ENCODE measurements at regions not wholly inside any gene's neighbourhood (a gene's known extent, or its start where the extent isn't known, plus 50 kb on each side); places are given as distances from the start of the nearest gene placed in this dataset.

DNA sequence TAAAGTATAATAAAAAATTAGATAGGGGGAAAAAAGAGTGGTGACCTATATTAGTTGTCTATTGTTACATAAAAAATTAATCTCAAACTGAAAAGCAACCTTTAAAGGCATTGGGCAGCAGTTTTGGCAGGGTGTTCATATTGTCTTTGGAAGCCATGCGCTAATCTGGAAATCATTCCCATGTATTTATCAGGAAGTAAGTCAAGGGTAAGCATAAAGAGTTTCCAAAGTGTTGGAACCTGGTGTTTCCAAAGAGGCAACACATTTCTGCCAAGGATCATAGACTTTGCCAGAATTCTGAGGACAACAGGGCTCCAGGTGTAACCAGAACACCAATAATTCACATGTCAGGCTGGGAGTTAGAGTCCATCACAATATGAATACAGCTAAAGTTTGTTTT, 55.7 kb upstream of the EGFR start:
- no peak for DNase-seq

DNA sequence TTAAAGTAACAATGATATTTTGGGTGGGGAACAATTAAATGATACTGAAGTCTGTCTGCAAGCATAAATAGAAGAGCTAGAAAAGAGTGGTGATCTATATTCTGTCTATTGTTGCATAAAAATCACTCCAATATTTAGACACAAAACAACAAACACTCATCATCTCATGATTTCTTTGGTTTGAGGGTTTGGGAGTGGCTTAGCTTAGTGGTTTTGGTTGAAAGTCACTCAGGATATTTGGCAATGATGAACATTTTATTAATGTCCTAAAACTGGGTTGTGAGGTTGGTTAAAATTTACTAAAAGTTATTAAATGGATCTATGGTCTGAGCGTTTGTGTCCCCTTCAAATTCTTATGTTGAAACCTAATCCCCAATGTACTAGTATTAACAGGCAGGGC, 54.7 kb upstream of the EGFR start:
- no peak for DNase-seq

DNA sequence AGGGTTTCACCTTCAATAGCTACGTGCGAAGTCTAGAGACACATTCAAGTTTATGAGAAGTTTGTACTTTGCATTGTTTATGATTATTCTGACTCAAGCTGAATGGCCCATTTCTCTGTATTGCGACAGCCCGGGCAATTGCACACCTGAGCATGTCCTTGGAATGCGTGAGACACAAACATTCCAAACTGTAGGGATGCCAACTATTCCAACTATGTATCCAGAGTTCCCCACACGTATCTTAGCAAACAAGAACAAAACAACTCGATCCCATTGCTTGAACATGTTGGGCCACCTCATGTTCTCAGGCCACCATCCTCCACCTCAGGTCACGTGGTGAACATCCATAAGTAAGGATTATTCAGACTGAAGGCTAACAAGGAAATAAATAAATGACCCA, 51.4 kb upstream of the EGFR start:
- no peak for DNase-seq

DNA sequence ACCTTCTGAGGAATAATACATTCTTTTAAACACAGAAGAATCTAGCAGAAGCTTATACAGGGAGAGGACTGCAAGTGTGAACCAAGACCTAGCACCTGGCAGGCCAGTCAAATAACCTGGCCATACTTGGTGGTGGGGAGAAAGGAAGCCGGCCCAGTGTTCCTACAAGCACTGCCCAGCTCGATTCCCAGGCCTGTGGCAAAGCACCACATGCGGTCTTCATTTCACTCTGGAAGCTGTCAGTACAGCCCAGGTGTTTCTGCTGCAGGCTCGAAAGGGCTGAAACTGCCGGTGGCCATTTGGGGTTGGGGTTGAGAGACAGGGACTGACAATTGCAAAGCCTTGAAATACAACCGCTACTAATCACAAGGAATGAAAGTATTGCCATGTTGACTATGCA, 50.8 kb upstream of the EGFR start:
- no peak for DNase-seq

All from activated CD4-positive, alpha-beta T cell treated with anti-CD3 and anti-CD28 coated beads, Interleukin-2, amount 50 U/mL, for 16 hours (primary cell).